ENCODE measurements at regions not wholly inside any gene's neighbourhood (a gene's known extent, or its start where the extent isn't known, plus 50 kb on each side); places are given as distances from the start of the nearest gene placed in this dataset.
A peak's percentile ranks its signal among the peaks of the same experiment; 100 is the strongest.

DNA sequence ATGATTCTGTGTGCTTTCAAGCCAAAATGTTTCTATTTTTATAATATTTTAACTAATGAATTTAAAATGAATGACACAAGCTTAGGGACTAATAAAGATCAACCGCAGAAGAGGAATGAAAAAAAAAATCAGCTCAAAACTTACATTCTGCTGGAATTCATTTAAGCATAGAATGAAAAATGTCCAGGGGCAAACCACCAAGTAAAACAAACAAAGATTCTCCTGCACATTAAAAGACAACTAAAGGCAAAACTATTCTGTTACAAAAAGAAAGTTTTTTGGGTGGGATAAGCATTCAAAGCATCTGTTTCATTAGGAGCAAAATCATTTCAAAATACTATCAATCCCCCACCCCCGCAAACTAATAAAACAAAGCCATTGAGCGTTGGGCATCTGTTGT lies 99.3 kb upstream of the SOX11 start:
- no peak for DNase-seq
- no peak overlapping the region for H3K27ac ChIP-seq (ENCODE audit: insufficient read depth, low read length, poor library complexity, severe bottlenecking)
- Mint-ChIP-seq H3K4me1 (no peaks in the 10 kb centered on the region), H3K9me3 (peaks cover 4 to 26% (median 7%) of the 10 kb centered on the region in 7 donors), H3K27me3 (no peaks in the 10 kb centered on the region), H3K27ac (no peak overlapping the region), H3K36me3 (no peaks in the 10 kb centered on the region), H3K4me3 (no peak overlapping the region)
- no peaks in the 10 kb centered on the region for H3K4me1 ChIP-seq (ENCODE audit: control insufficient read depth, insufficient read depth, low read length, poor library complexity, severe bottlenecking)
- ATAC-seq (ENCODE audit: low read depth in 2 of 2), result no peak
- H3K27me3 ChIP-seq (ENCODE audit: control insufficient read depth, insufficient read depth, low read length), result no peaks in the 10 kb centered on the region
- H3K9me3 ChIP-seq (ENCODE audit: control insufficient read depth in 2 of 2, low read length in 2 of 2), result no peaks in the 10 kb centered on the region
- no peaks in the 10 kb centered on the region for H3K36me3 ChIP-seq (ENCODE audit: control insufficient read depth, insufficient read depth, low read length)
- H3K4me3 ChIP-seq (ENCODE audit: low read depth, low read length), result no peak overlapping the region

DNA sequence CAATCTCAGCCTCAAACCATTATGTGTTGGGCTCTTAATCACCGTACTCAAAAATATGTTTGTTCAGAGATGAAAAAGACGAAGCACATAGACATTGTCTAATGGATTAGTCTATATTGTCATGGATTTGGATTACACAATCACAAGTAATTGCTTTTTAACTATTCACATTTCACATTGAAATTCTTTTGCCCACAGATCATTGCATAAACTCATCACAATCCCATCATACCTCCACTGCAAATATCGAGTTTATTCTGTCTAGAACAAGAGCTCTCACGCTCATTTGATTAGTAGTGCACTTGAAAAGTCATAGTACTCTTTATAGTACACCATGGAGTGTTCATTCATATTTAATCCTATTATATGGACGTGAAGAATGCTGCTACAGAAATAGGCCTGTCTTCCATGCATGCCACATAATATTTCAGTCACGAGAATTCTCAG lies 97.9 kb upstream of the SOX11 start:
- peaks cover 4 to 25% (median 7%) of the 10 kb centered on the region in 7 donors for H3K9me3 Mint-ChIP-seq
- Histone ChIP-seq H3K27ac (ENCODE audit: insufficient read depth, low read length, poor library complexity, severe bottlenecking) (no peak overlapping the region), H3K27me3 (ENCODE audit: control insufficient read depth, insufficient read depth, low read length) (no peaks in the 10 kb centered on the region), H3K4me3 (ENCODE audit: low read depth, low read length) (no peak overlapping the region), H3K9me3 (ENCODE audit: control insufficient read depth in 2 of 2, low read length in 2 of 2) (no peaks in the 10 kb centered on the region), H3K36me3 (ENCODE audit: control insufficient read depth, insufficient read depth, low read length) (no peaks in the 10 kb centered on the region), H3K4me1 (ENCODE audit: control insufficient read depth, insufficient read depth, low read length, poor library complexity, severe bottlenecking) (no peaks in the 10 kb centered on the region)
- H3K4me1 Mint-ChIP-seq, result no peaks in the 10 kb centered on the region
- ATAC-seq (ENCODE audit: low read depth in 2 of 2) (no peak), DNase-seq (no peak)
- H3K36me3 Mint-ChIP-seq, result no peaks in the 10 kb centered on the region
- H3K4me3 Mint-ChIP-seq, result no peak overlapping the region
- no peaks in the 10 kb centered on the region for H3K27me3 Mint-ChIP-seq
- H3K27ac Mint-ChIP-seq, result no peak overlapping the region

DNA sequence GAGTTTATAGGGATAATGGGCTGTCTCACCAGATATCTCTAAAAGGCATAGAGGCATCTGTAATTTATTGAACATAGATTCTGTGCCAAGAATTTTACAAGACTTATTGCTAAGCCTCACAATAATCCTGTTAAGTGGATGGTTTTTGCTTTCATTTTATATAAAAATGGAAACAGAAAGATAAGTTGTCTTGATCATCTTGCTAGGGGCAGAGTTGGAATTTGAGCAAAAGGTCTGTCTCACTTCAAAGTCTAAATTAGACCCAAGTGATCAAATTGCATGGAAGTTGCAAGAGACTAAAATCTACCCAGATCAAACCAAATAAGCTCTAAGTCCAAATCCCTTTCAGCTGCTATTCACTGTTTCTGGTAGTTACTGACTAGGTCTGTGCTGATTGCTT lies 95.3 kb upstream of the SOX11 start:
- Mint-ChIP-seq H3K9me3 (peaks cover under 1 to 25% (median 6%) of the 10 kb centered on the region in 7 donors), H3K4me3 (no peak overlapping the region), H3K4me1 (no peaks in the 10 kb centered on the region), H3K27me3 (no peaks in the 10 kb centered on the region), H3K36me3 (no peaks in the 10 kb centered on the region), H3K27ac (no peak overlapping the region)
- Histone ChIP-seq H3K4me3 (ENCODE audit: low read depth, low read length) (no peak overlapping the region), H3K36me3 (ENCODE audit: control insufficient read depth, insufficient read depth, low read length) (no peaks in the 10 kb centered on the region), H3K9me3 (ENCODE audit: control insufficient read depth in 2 of 2, low read length in 2 of 2) (no peaks in the 10 kb centered on the region), H3K27me3 (ENCODE audit: control insufficient read depth, insufficient read depth, low read length) (no peaks in the 10 kb centered on the region), H3K4me1 (ENCODE audit: control insufficient read depth, insufficient read depth, low read length, poor library complexity, severe bottlenecking) (no peaks in the 10 kb centered on the region), H3K27ac (ENCODE audit: insufficient read depth, low read length, poor library complexity, severe bottlenecking) (no peak overlapping the region)
- no peak for DNase-seq
- no peak for ATAC-seq (ENCODE audit: low read depth in 2 of 2)

DNA sequence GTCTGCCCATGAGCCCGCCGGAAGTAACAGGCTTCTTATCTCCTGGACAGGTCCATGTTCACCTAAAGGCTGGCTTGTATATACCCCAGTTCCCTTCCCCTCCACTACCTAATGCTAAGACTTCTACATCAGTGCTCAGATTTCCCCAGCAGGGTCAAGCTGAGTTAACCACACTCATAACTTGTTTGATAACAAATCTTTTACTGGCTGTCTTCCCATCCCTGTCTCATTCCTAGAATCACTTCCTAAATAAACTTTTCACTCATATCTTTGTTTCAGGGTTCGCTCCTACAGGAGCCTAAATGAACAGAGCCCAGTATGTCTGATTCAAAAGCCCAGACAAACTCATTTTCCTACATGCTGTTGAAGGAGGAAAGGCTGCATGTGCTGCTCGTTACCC lies 94.0 kb upstream of the SOX11 start:
- no peak overlapping the region for H3K4me3 ChIP-seq (ENCODE audit: low read depth, low read length)
- Mint-ChIP-seq H3K36me3 (no peaks in the 10 kb centered on the region), H3K27me3 (no peaks in the 10 kb centered on the region), H3K9me3 (peaks cover 0 to 25% (median 7%) of the 10 kb centered on the region in 7 donors), H3K4me3 (no peak overlapping the region), H3K4me1 (no peaks in the 10 kb centered on the region), H3K27ac (no peak overlapping the region)
- no peaks in the 10 kb centered on the region for H3K9me3 ChIP-seq (ENCODE audit: control insufficient read depth in 2 of 2, low read length in 2 of 2)
- H3K36me3 ChIP-seq (ENCODE audit: control insufficient read depth, insufficient read depth, low read length), result no peaks in the 10 kb centered on the region
- no peak overlapping the region for H3K27ac ChIP-seq (ENCODE audit: insufficient read depth, low read length, poor library complexity, severe bottlenecking)
- no peak for ATAC-seq (ENCODE audit: low read depth in 2 of 2)
- H3K27me3 ChIP-seq (ENCODE audit: control insufficient read depth, insufficient read depth, low read length), result no peaks in the 10 kb centered on the region
- H3K4me1 ChIP-seq (ENCODE audit: control insufficient read depth, insufficient read depth, low read length, poor library complexity, severe bottlenecking), result no peaks in the 10 kb centered on the region
- no peak for DNase-seq

DNA sequence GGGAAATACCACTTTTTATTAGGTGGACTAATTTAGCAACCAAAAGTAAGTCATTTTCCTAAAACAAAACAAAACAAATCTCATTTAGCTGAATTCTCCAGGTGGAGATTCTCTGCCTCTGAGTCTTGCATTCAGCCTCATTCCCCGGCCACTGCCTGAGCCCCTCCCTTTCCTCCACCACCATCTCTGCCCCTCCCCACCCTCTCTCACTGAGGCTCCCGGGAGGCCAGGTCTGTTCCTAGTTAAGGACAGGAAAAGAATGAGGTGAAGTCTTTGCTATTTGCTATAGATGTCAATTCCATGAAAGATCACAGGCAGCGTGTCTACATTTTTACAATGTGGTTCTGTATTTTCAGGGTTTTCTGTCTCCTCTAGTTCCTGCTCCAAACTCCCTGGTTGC lies 83.0 kb upstream of the SOX11 start:
- Histone ChIP-seq H3K36me3 (ENCODE audit: control insufficient read depth, insufficient read depth, low read length) (no peaks in the 10 kb centered on the region), H3K9me3 (ENCODE audit: control insufficient read depth in 2 of 2, low read length in 2 of 2) (peaks cover 2 to 9% of the 10 kb centered on the region in 2 experiments), H3K4me1 (ENCODE audit: control insufficient read depth, insufficient read depth, low read length, poor library complexity, severe bottlenecking) (no peaks in the 10 kb centered on the region), H3K4me3 (ENCODE audit: low read depth, low read length) (no peak overlapping the region), H3K27ac (ENCODE audit: insufficient read depth, low read length, poor library complexity, severe bottlenecking) (no peak overlapping the region), H3K27me3 (ENCODE audit: control insufficient read depth, insufficient read depth, low read length) (no peaks in the 10 kb centered on the region)
- no peak for DNase-seq
- no peak for ATAC-seq (ENCODE audit: low read depth in 2 of 2)
- Mint-ChIP-seq H3K9me3 (peaks cover 2 to 14% (median 10%) of the 10 kb centered on the region in 7 donors), H3K4me3 (no peak overlapping the region), H3K27ac (no peak overlapping the region), H3K27me3 (no peaks in the 10 kb centered on the region), H3K36me3 (no peaks in the 10 kb centered on the region), H3K4me1 (peaks cover 0 to 4% (median 0%) of the 10 kb centered on the region in 4 donors)

DNA sequence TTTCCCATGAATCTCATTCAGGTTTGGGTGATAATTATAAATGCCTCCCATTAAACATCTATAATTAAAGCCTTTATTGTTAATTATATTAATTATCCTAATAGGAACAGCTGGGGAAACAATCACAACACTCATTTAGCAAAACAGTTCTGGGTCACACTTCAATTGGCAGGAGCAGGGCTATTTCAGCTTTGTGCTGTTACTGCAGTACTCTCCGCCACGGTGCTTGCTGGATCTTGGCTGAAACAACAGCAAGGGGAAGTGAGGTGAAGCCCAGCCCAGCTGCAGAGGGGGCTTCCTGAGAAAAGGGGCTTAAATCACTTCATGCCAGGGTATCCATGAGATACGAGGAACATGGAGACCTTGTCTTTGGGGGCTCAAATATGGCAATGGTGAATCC lies 79.5 kb upstream of the SOX11 start:
- H3K27ac ChIP-seq (ENCODE audit: insufficient read depth, low read length, poor library complexity, severe bottlenecking), result no peak overlapping the region
- H3K4me1 ChIP-seq (ENCODE audit: control insufficient read depth, insufficient read depth, low read length, poor library complexity, severe bottlenecking), result no peaks in the 10 kb centered on the region
- no peak overlapping the region for H3K4me3 ChIP-seq (ENCODE audit: low read depth, low read length)
- Mint-ChIP-seq H3K4me1 (peaks cover 0 to 4% (median 0%) of the 10 kb centered on the region in 4 donors), H3K9me3 (peaks cover 2 to 24% (median 16%) of the 10 kb centered on the region in 7 donors), H3K27me3 (no peaks in the 10 kb centered on the region), H3K4me3 (no peak overlapping the region), H3K36me3 (no peaks in the 10 kb centered on the region), H3K27ac (peak overlapping the region in 1 of 3 donors; percentile 12)
- peaks cover 2 to 9% of the 10 kb centered on the region in 2 experiments for H3K9me3 ChIP-seq (ENCODE audit: control insufficient read depth in 2 of 2, low read length in 2 of 2)
- H3K36me3 ChIP-seq (ENCODE audit: control insufficient read depth, insufficient read depth, low read length), result no peaks in the 10 kb centered on the region
- DNase-seq (no peak), ATAC-seq (ENCODE audit: low read depth in 2 of 2) (no peak)
- H3K27me3 ChIP-seq (ENCODE audit: control insufficient read depth, insufficient read depth, low read length), result no peaks in the 10 kb centered on the region

DNA sequence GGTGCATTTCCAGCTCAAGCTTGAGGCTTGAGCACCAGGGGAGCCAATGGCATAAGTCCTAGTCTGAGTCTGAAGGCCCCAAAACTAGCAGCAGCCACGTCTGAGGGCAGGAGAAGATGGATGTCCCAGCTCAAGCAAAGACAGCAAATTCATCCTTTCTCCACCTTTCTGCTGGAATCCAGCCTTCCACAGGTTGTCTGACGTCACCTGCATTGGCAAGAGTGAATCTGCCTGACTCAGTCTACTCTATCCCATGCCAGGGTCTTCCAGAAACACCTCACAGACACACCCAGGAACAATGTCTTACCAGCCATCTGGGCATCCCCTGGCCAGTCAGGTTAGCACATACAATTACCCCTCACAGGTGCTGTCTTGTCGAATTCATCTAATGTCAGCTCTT lies 76.2 kb upstream of the SOX11 start:
- Mint-ChIP-seq H3K4me1 (peaks cover 0 to 4% (median 0%) of the 10 kb centered on the region in 4 donors), H3K27me3 (no peaks in the 10 kb centered on the region), H3K36me3 (no peaks in the 10 kb centered on the region), H3K9me3 (peaks cover 0 to 22% (median 18%) of the 10 kb centered on the region in 7 donors), H3K27ac (peak overlapping the region in 1 of 3 donors; percentile 53), H3K4me3 (no peak overlapping the region)
- no peaks in the 10 kb centered on the region for H3K4me1 ChIP-seq (ENCODE audit: control insufficient read depth, insufficient read depth, low read length, poor library complexity, severe bottlenecking)
- H3K36me3 ChIP-seq (ENCODE audit: control insufficient read depth, insufficient read depth, low read length), result no peaks in the 10 kb centered on the region
- H3K27ac ChIP-seq (ENCODE audit: insufficient read depth, low read length, poor library complexity, severe bottlenecking), result no peak overlapping the region
- no peak for DNase-seq
- peaks cover 0 to 9% of the 10 kb centered on the region in 2 experiments for H3K9me3 ChIP-seq (ENCODE audit: control insufficient read depth in 2 of 2, low read length in 2 of 2)
- H3K4me3 ChIP-seq (ENCODE audit: low read depth, low read length), result no peak overlapping the region
- ATAC-seq (ENCODE audit: low read depth in 2 of 2), result no peak
- H3K27me3 ChIP-seq (ENCODE audit: control insufficient read depth, insufficient read depth, low read length), result no peaks in the 10 kb centered on the region

DNA sequence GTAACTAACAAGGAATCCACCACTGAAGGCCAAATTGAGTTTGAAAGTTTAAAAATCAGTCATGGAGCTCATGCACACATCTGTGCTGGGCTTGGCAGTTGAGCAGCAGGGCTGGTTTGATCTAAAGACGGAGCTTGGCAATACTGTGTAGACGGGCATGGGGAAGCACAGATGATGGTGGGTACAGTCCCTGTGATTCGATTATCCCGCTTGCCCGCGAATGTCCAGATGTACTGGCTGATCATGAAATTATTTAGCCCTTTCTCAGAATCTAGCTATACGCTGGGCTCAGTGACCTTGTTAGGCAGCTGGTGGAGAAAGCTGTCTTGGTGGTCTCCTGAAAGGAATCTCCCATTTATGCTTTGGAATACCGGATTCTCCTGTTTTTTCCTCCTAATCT lies 74.8 kb upstream of the SOX11 start:
- Histone ChIP-seq H3K27ac (ENCODE audit: insufficient read depth, low read length, poor library complexity, severe bottlenecking) (no peak overlapping the region), H3K27me3 (ENCODE audit: control insufficient read depth, insufficient read depth, low read length) (no peaks in the 10 kb centered on the region), H3K4me3 (ENCODE audit: low read depth, low read length) (no peak overlapping the region), H3K36me3 (ENCODE audit: control insufficient read depth, insufficient read depth, low read length) (no peaks in the 10 kb centered on the region), H3K4me1 (ENCODE audit: control insufficient read depth, insufficient read depth, low read length, poor library complexity, severe bottlenecking) (no peaks in the 10 kb centered on the region), H3K9me3 (ENCODE audit: control insufficient read depth in 2 of 2, low read length in 2 of 2) (peaks cover 0 to 5% of the 10 kb centered on the region in 2 experiments)
- Mint-ChIP-seq H3K9me3 (peaks cover 0 to 22% (median 9%) of the 10 kb centered on the region in 7 donors), H3K27ac (no peak overlapping the region), H3K4me3 (no peak overlapping the region), H3K36me3 (no peaks in the 10 kb centered on the region), H3K27me3 (no peaks in the 10 kb centered on the region), H3K4me1 (no peaks in the 10 kb centered on the region)
- no peak for ATAC-seq (ENCODE audit: low read depth in 2 of 2)
- no peak for DNase-seq

Data from CD4-positive, CD25-positive, alpha-beta regulatory T cell (primary cell).